ENCODE measurements at regions not wholly inside any gene's neighbourhood (a gene's known extent, or its start where the extent isn't known, plus 50 kb on each side); places are given as distances from the start of the nearest gene placed in this dataset.
A peak's percentile ranks its signal among the peaks of the same experiment; 100 is the strongest.

DNA sequence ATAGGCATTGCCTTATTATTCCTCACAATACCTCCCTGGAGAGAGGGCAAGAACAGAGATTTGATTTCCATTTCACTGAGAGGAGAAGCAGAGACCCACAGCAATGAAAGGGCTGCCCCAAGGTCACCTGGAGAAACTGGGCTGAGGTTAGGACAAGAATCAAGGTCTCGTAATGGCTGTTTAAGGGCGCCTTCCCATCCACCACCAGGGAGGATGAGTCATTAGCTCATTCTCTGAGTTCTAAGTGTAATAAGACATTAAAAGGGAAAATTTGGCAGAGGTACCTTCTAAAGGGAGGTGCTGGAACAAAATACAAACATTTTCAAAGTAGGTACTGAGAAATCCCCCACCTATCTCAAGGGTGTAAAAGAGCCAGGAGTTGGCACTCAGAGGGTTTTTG lies 52.6 kb upstream of the TCERG1 start:
- Histone ChIP-seq H3K4me3 (no peak overlapping the region), H3K27ac (no peak overlapping the region), H3K27me3 (no peaks in the 10 kb centered on the region), H3K9ac (no peak overlapping the region), H3K4me2 (peak overlapping the region; percentile 67; the same call in 1 of the 2 replicates), H3K36me3 (no peaks in the 10 kb centered on the region), H3K9me3 (peaks cover 13% of the 10 kb centered on the region), H3K4me1 (peaks cover 24% of the 10 kb centered on the region), H4K20me1 (no peaks in the 10 kb centered on the region)
- no peak for TF ChIP-seq Cebpa-rat (IDR thresholded peaks at IDR 0.05)

DNA sequence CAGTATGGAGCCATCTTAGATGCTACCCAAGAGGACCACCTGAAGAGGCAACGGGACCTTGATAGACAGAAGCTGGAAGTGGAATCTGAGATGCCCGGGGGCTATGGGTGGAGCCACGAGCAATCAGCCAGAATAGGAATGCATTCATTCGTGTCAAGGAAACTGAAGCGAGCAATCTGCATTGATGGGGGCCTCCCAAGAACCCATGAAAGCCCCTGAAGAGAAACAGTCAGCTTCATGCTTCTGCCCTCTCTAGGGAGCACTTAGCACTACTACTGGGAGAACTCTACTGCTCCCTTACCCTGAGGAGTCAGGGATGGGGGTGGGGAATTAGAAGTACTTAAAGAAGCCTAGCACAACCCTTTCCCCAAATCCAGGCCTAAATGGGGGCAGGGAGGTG lies 51.9 kb upstream of the TCERG1 start:
- Histone ChIP-seq H3K4me2 (peak overlapping the region; percentile 67), H3K4me3 (no peak overlapping the region), H3K9me3 (peaks cover 13% of the 10 kb centered on the region), H3K4me1 (peaks cover 31% of the 10 kb centered on the region), H3K36me3 (no peaks in the 10 kb centered on the region), H3K27ac (no peak overlapping the region), H3K27me3 (no peaks in the 10 kb centered on the region), H4K20me1 (no peaks in the 10 kb centered on the region), H3K9ac (no peak overlapping the region)
- no peak for TF ChIP-seq Cebpa-rat (IDR thresholded peaks at IDR 0.05)
